Right atrium auricular region (tissue), 2 donors: ENCODE measurements at regions not wholly inside any gene's neighbourhood (a gene's known extent, or its start where the extent isn't known, plus 50 kb on each side); places are given as distances from the start of the nearest gene placed in this dataset.

Source experiments
- DNase-seq: peaks from one replicate; pipeline ENCODE4 v3.0.0-alpha.2; 2019; ENCODE audit warnings: low spot score
- H3K27ac ChIP-seq, 2 donors: fragments of 200-600 bp; sonication (generic); 1 replicate in 1 of 2; 2 replicates in 1 of 2; pipeline ENCODE4 v1.5.1; 2016 to 2019
- H3K27me3 ChIP-seq, 2 donors: fragments of 200-600 bp; sonication (generic); one replicate each; pipeline versions ENCODE4 v1.5.1 to v1.6.0; 2017 to 2019
- H3K36me3 ChIP-seq: fragments of 200-600 bp; sonication (generic); one replicate; pipeline ENCODE4 v1.5.1; 2016
- H3K4me1 ChIP-seq, 2 donors: fragments of 200-600 bp; sonication (generic); one replicate each; pipeline versions ENCODE4 v1.5.1 to v1.6.0; 2017 to 2019
- H3K4me3 ChIP-seq, 2 donors: fragments of 200-600 bp; sonication (generic); 1 replicate in 1 of 2; 2 replicates in 1 of 2; pipeline ENCODE4 v1.5.1; 2017 to 2019; ENCODE audit warnings: mild to moderate bottlenecking in 1 of 2, moderate library complexity in 1 of 2
- H3K9me3 ChIP-seq, 2 donors: fragments of 200-600 bp; sonication (generic); one replicate each; pipeline ENCODE4 v1.5.1; 2019
- CTCF ChIP-seq, 2 donors: fragments of 200-600 bp; sonication (generic); IDR thresholded peaks; one replicate each; pipeline ENCODE4 v1.5.1; 2019; ENCODE audit warnings: antibody characterized with exemption in 2 of 2

GRCh38 chr6:137759624-137760023, 107.4 kb upstream of the TNFAIP3 start:
- no peak for TF ChIP-seq CTCF (IDR thresholded peaks at IDR 0.05)
- H3K27me3 ChIP-seq: no peaks in the 10 kb centered on the region
- no peak overlapping the region for H3K27ac ChIP-seq
- no peaks in the 10 kb centered on the region for H3K4me1 ChIP-seq
- no peaks in the 10 kb centered on the region for H3K36me3 ChIP-seq
- no peak overlapping the region for H3K4me3 ChIP-seq
- DNase-seq: no peak
- H3K9me3 ChIP-seq: no peaks in the 10 kb centered on the region

GRCh38 chr6:137761072-137761471, 106.0 kb upstream of the TNFAIP3 start:
- H3K4me1 ChIP-seq: no peaks in the 10 kb centered on the region
- no peaks in the 10 kb centered on the region for H3K9me3 ChIP-seq
- DNase-seq: no peak
- H3K27ac ChIP-seq: no peak overlapping the region
- H3K27me3 ChIP-seq: no peaks in the 10 kb centered on the region
- no peak for TF ChIP-seq CTCF (IDR thresholded peaks at IDR 0.05)
- H3K4me3 ChIP-seq: no peak overlapping the region
- no peaks in the 10 kb centered on the region for H3K36me3 ChIP-seq

GRCh38 chr6:137761487-137761886, 105.6 kb upstream of the TNFAIP3 start:
- Histone ChIP-seq H3K4me1 (no peaks in the 10 kb centered on the region), H3K27me3 (no peaks in the 10 kb centered on the region), H3K27ac (no peak overlapping the region), H3K9me3 (no peaks in the 10 kb centered on the region), H3K36me3 (no peaks in the 10 kb centered on the region), H3K4me3 (no peak overlapping the region)
- no peak for DNase-seq
- no peak for TF ChIP-seq CTCF (IDR thresholded peaks at IDR 0.05)

GRCh38 chr6:137762168-137763090, 104.6 kb upstream of the TNFAIP3 start:
- TF ChIP-seq CTCF (IDR thresholded peaks at IDR 0.05): no peak

GRCh38 chr6:137763436-137763835, 103.6 kb upstream of the TNFAIP3 start:
- Histone ChIP-seq H3K27ac (no peak overlapping the region), H3K4me3 (no peak overlapping the region), H3K27me3 (no peaks in the 10 kb centered on the region), H3K36me3 (no peaks in the 10 kb centered on the region), H3K4me1 (no peaks in the 10 kb centered on the region), H3K9me3 (peaks cover 0 to 11% of the 10 kb centered on the region in 2 donors)
- no peak for DNase-seq
- TF ChIP-seq CTCF (IDR thresholded peaks at IDR 0.05): no peak

More at GRCh38 chr6:137762168-137763090, 104.6 kb upstream of the TNFAIP3 start:
- H3K36me3 ChIP-seq: no peaks in the 10 kb centered on the region
- no peak overlapping the region for H3K27ac ChIP-seq
- H3K4me3 ChIP-seq: no peak overlapping the region
- no peaks in the 10 kb centered on the region for H3K4me1 ChIP-seq
- H3K27me3 ChIP-seq: no peaks in the 10 kb centered on the region
- peaks cover 0 to 5% of the 10 kb centered on the region in 2 donors for H3K9me3 ChIP-seq
- no peak for DNase-seq
